Activated T-helper 17 cell treated with anti-CD3 and anti-CD28 coated beads, Interleukin-2, amount 50 U/mL, for 72 hours (primary cell): ENCODE measurements at regions not wholly inside any gene's neighbourhood (a gene's known extent, or its start where the extent isn't known, plus 50 kb on each side); places are given as distances from the start of the nearest gene placed in this dataset.
A peak's percentile ranks its signal among the peaks of the same experiment; 100 is the strongest.
"Not testable (repeated sequence)": the region's sequence is repeated elsewhere in the genome, so short reads cannot be mapped to it uniquely, and the experiment has no call there.

Experiments used
- ATAC-seq: fragments of 150-1000 bp; cut with Tn5 transposase; replicated peaks from 2 replicates; pipeline ENCODE4 v1.10.0; 2021; ENCODE audit warnings: mild to moderate bottlenecking, moderate library complexity
- H3K27ac Mint-ChIP-seq: one replicate; pipeline ENCODE4 v1.8.0; 2022; ENCODE audit warnings: mixed read lengths
- H3K27me3 Mint-ChIP-seq: one replicate; pipeline ENCODE4 v1.8.0; 2022; ENCODE audit warnings: mixed read lengths
- H3K36me3 Mint-ChIP-seq: one replicate; pipeline ENCODE4 v1.8.0; 2022; ENCODE audit warnings: low read depth, mild to moderate bottlenecking, mixed read lengths
- H3K4me1 Mint-ChIP-seq: one replicate; pipeline ENCODE4 v1.8.0; 2022; ENCODE audit warnings: mixed read lengths
- H3K4me3 Mint-ChIP-seq: one replicate; pipeline ENCODE4 v1.8.0; 2022; ENCODE audit warnings: mild to moderate bottlenecking, mixed read lengths
- H3K9me3 Mint-ChIP-seq: one replicate; pipeline ENCODE4 v1.8.0; 2022; ENCODE audit warnings: mixed read lengths

- not testable (repeated sequence) for H3K9me3 Mint-ChIP-seq, H3K4me1 Mint-ChIP-seq, H3K27me3 Mint-ChIP-seq, H3K4me3 Mint-ChIP-seq, ATAC-seq
- Mint-ChIP-seq H3K36me3 (peaks cover 38% of the 10 kb centered on the region), H3K27ac (peak overlapping the region; percentile 52)
Measured at GRCh38 chr17:64800987-64801386, 118.3 kb downstream of the LRRC37A3 start.

- ATAC-seq, H3K9me3 Mint-ChIP-seq, H3K27me3 Mint-ChIP-seq, H3K4me1 Mint-ChIP-seq, H3K4me3 Mint-ChIP-seq, H3K27ac Mint-ChIP-seq: not testable (repeated sequence)
- peaks cover 38% of the 10 kb centered on the region for H3K36me3 Mint-ChIP-seq
Measured at GRCh38 chr17:64800361-64800895, 118.8 kb downstream of the LRRC37A3 start.

GRCh38 chr17:64799543-64800188 lies 119.6 kb downstream of the LRRC37A3 start:
- not testable (repeated sequence) for ATAC-seq, H3K27me3 Mint-ChIP-seq, H3K27ac Mint-ChIP-seq, H3K4me3 Mint-ChIP-seq, H3K9me3 Mint-ChIP-seq, H3K4me1 Mint-ChIP-seq
- H3K36me3 Mint-ChIP-seq, result peaks cover 44% of the 10 kb centered on the region

GRCh38 chr17:64798961-64799360 lies 120.3 kb downstream of the LRRC37A3 start:
- H3K27me3 Mint-ChIP-seq, H3K4me3 Mint-ChIP-seq, H3K4me1 Mint-ChIP-seq, H3K9me3 Mint-ChIP-seq, H3K27ac Mint-ChIP-seq, ATAC-seq: not testable (repeated sequence)
- peaks cover 46% of the 10 kb centered on the region for H3K36me3 Mint-ChIP-seq

GRCh38 chr17:64798489-64798790 lies 120.8 kb downstream of the LRRC37A3 start:
- H3K9me3 Mint-ChIP-seq, H3K27ac Mint-ChIP-seq, H3K4me1 Mint-ChIP-seq, H3K27me3 Mint-ChIP-seq, H3K4me3 Mint-ChIP-seq: not testable (repeated sequence)
- H3K36me3 Mint-ChIP-seq, result peaks cover 44% of the 10 kb centered on the region
- peak; percentile 16 for ATAC-seq

GRCh38 chr17:64797746-64798488 lies 121.4 kb downstream of the LRRC37A3 start:
- H3K36me3 Mint-ChIP-seq, result peaks cover 41% of the 10 kb centered on the region
- not testable (repeated sequence) for H3K27ac Mint-ChIP-seq, H3K27me3 Mint-ChIP-seq, ATAC-seq, H3K9me3 Mint-ChIP-seq, H3K4me3 Mint-ChIP-seq, H3K4me1 Mint-ChIP-seq

- ATAC-seq, H3K4me3 Mint-ChIP-seq, H3K27me3 Mint-ChIP-seq, H3K9me3 Mint-ChIP-seq: not testable (repeated sequence)
- Mint-ChIP-seq H3K27ac (peak overlapping the region; percentile 46), H3K4me1 (peaks cover 12% of the 10 kb centered on the region), H3K36me3 (peaks cover 32% of the 10 kb centered on the region)
Measured at GRCh38 chr17:64795342-64795741, 123.9 kb downstream of the LRRC37A3 start.

GRCh38 chr17:64794548-64795274 lies 124.6 kb downstream of the LRRC37A3 start:
- H3K9me3 Mint-ChIP-seq, ATAC-seq, H3K4me3 Mint-ChIP-seq, H3K27me3 Mint-ChIP-seq: not testable (repeated sequence)
- H3K36me3 Mint-ChIP-seq, result peaks cover 32% of the 10 kb centered on the region
- H3K27ac Mint-ChIP-seq, result peak overlapping the region; percentile 46
- peaks cover 12% of the 10 kb centered on the region for H3K4me1 Mint-ChIP-seq

GRCh38 chr17:64794113-64794512 lies 125.2 kb downstream of the LRRC37A3 start:
- not testable (repeated sequence) for H3K27ac Mint-ChIP-seq, H3K4me3 Mint-ChIP-seq, H3K9me3 Mint-ChIP-seq, H3K27me3 Mint-ChIP-seq, ATAC-seq
- Mint-ChIP-seq H3K36me3 (peaks cover 32% of the 10 kb centered on the region), H3K4me1 (peaks cover 12% of the 10 kb centered on the region)

GRCh38 chr17:64792793-64793575 lies 126.3 kb downstream of the LRRC37A3 start:
- peaks cover 12% of the 10 kb centered on the region for H3K4me1 Mint-ChIP-seq
- peak; percentile 100 for ATAC-seq
- H3K27me3 Mint-ChIP-seq, H3K9me3 Mint-ChIP-seq: not testable (repeated sequence)
- H3K4me3 Mint-ChIP-seq, result peak overlapping the region; percentile 75
- H3K27ac Mint-ChIP-seq, result peak overlapping the region; percentile 84
- H3K36me3 Mint-ChIP-seq, result peaks cover 32% of the 10 kb centered on the region

- H3K4me3 Mint-ChIP-seq, result peak overlapping the region; percentile 75
- H3K27ac Mint-ChIP-seq, result peak overlapping the region; percentile 84
- not testable (repeated sequence) for H3K9me3 Mint-ChIP-seq, ATAC-seq, H3K27me3 Mint-ChIP-seq
- peaks cover 32% of the 10 kb centered on the region for H3K36me3 Mint-ChIP-seq
- peaks cover 12% of the 10 kb centered on the region for H3K4me1 Mint-ChIP-seq
Measured at GRCh38 chr17:64792276-64792675, 127.0 kb downstream of the LRRC37A3 start.

GRCh38 chr17:64791691-64792090 lies 127.6 kb downstream of the LRRC37A3 start:
- Mint-ChIP-seq H3K36me3 (peaks cover 32% of the 10 kb centered on the region), H3K27ac (peak overlapping the region; percentile 72), H3K4me1 (peaks cover 12% of the 10 kb centered on the region)
- not testable (repeated sequence) for H3K27me3 Mint-ChIP-seq, H3K9me3 Mint-ChIP-seq, H3K4me3 Mint-ChIP-seq, ATAC-seq

GRCh38 chr17:64791226-64791625 lies 128.1 kb downstream of the LRRC37A3 start:
- H3K4me3 Mint-ChIP-seq, H3K9me3 Mint-ChIP-seq, ATAC-seq, H3K27me3 Mint-ChIP-seq, H3K27ac Mint-ChIP-seq: not testable (repeated sequence)
- H3K4me1 Mint-ChIP-seq, result peaks cover 12% of the 10 kb centered on the region
- H3K36me3 Mint-ChIP-seq, result peaks cover 33% of the 10 kb centered on the region

GRCh38 chr17:64790690-64791089 lies 128.6 kb upstream of the SMURF2 start:
- H3K27ac Mint-ChIP-seq, H3K9me3 Mint-ChIP-seq, ATAC-seq, H3K4me3 Mint-ChIP-seq, H3K27me3 Mint-ChIP-seq: not testable (repeated sequence)
- Mint-ChIP-seq H3K4me1 (peaks cover 12% of the 10 kb centered on the region), H3K36me3 (peaks cover 29% of the 10 kb centered on the region)
